ENCODE measurements at regions not wholly inside any gene's neighbourhood (a gene's known extent, or its start where the extent isn't known, plus 50 kb on each side); places are given as distances from the start of the nearest gene placed in this dataset.

- H3K27me3 ChIP-seq, result peaks cover 0 to 47% (median 17%) of the 10 kb centered on the region in 9 donors
- intact Hi-C loops (cut with DNase I), result loop anchor here in 7 of 10 donors (1.0 to 10.0 kb wide), 7 partner anchors 72 to 1544 kb away; no protein-coding TSS in a partner anchor
These were observed 265.6 kb downstream of the AACS start for GRCh38 chr12:125330645-125331341.

DNA sequence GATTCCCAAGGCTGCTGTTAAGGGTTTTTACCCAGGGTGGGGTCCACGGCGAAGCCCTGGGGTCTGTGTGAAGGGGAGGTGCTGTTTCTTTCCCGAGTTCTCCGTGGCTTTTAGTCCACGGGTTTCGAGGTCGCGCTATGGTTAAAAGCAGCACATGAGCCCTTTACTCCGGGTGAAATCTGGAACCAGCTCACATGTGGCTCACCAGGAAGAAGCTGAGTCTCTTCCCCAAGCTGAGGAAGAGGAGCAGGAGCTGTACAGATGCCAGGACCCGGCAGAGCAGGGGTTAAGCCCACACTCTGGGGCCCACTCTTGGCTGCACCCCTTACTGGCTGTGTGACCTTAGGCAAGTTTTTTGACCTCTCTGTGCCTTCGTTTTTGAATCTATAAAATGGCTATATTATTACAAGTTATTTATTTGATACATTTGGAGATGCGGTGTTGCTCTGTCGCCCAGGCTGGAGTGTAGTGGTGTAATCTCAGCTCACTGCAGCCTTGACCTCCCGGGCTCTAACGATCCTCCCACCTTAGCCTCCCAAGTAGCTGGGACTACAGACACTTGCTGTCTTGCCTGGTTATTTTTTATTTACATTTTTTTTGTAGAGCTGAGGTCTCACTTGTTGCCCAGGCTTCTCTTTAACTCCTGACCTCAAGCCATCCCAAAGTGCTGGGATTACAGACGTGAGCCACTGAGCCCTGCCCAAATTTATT, 266.3 kb downstream of the AACS start:
- ATAC-seq (peak in 2 of 4 donors; percentile 36 to 44), DNase-seq (no peak)
- Histone ChIP-seq H3K4me3 (peak overlapping the region; percentile 11 to 59 (median 44)), H3K4me1 (peaks cover 0 to 11% (median 3%) of the 10 kb centered on the region in 12 donors), H3K9me3 (peaks cover 0 to 9% (median 1%) of the 10 kb centered on the region in 12 donors), H3K36me3 (no peaks in the 10 kb centered on the region), H3K27me3 (peaks cover 0 to 47% (median 17%) of the 10 kb centered on the region in 9 donors), H3K27ac (peak overlapping the region in 1 of 12 donors; percentile 32)
- intact Hi-C loops (cut with DNase I), result loop anchor here in 7 of 10 donors (1.0 to 10.0 kb wide), 7 partner anchors 71 to 1543 kb away; no protein-coding TSS in a partner anchor
- WGBS, 4 donors, result 35 to 40% (median 35%) methylated on average over 13 to 16 of the region's 16 CpGs
- TF ChIP-seq, protein P1, sequence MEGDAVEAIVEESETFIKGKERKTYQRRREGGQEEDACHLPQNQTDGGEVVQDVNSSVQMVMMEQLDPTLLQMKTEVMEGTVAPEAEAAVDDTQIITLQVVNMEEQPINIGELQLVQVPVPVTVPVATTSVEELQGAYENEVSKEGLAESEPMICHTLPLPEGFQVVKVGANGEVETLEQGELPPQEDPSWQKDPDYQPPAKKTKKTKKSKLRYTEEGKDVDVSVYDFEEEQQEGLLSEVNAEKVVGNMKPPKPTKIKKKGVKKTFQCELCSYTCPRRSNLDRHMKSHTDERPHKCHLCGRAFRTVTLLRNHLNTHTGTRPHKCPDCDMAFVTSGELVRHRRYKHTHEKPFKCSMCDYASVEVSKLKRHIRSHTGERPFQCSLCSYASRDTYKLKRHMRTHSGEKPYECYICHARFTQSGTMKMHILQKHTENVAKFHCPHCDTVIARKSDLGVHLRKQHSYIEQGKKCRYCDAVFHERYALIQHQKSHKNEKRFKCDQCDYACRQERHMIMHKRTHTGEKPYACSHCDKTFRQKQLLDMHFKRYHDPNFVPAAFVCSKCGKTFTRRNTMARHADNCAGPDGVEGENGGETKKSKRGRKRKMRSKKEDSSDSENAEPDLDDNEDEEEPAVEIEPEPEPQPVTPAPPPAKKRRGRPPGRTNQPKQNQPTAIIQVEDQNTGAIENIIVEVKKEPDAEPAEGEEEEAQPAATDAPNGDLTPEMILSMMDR (IDR thresholded peaks at IDR 0.05), result no peak
- no peak for TF ChIP-seq POLR2A (IDR thresholded peaks at IDR 0.05)

More at GRCh38 chr12:125330645-125331341, 265.6 kb downstream of the AACS start:
- TF ChIP-seq, protein P1 (IDR thresholded peaks at IDR 0.05), result peak; percentile 70 to 95 (median 91)
- no peak for TF ChIP-seq POLR2A (IDR thresholded peaks at IDR 0.05)
- peaks cover 0 to 9% (median 1%) of the 10 kb centered on the region in 12 donors for H3K9me3 ChIP-seq
- peak; percentile 54 to 85 (median 61) for DNase-seq
- WGBS, 4 donors, result 1 to 5% (median 2%) methylated on average over 11 to 30 of the region's 30 CpGs
- H3K27ac ChIP-seq, result peak overlapping the region in 1 of 12 donors; percentile 32
- no peaks in the 10 kb centered on the region for H3K36me3 ChIP-seq
- H3K4me1 ChIP-seq, result peaks cover 0 to 11% (median 3%) of the 10 kb centered on the region in 12 donors
- H3K4me3 ChIP-seq, result peak overlapping the region; percentile 11 to 59 (median 44)
- ATAC-seq, result peak; percentile 51 to 98 (median 90)

DNA sequence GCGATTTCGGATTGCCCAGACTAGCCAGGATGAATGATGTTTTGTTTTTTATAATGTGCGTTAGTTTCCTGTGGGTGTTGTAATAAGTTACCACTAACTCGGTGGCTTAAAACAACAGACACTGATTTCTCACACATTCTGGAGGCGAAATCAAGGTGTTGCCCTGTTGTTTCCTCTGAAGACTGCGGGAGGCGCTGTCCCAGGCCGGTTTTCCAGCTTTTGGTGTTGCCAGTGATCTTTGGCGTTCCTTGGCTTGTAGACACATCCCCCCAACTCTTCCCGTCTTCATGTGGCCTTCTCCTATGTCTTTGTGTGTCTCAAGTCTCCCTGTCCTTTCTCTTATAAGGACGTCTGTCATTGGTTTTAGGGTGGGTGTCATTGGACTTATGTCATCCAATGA, 267.7 kb downstream of the AACS start:
- peaks cover 0 to 9% (median 1%) of the 10 kb centered on the region in 12 donors for H3K9me3 ChIP-seq
- H3K36me3 ChIP-seq, result no peaks in the 10 kb centered on the region
- DNase-seq (no peak), ATAC-seq (no peak)
- intact Hi-C loops (cut with DNase I), result loop anchor here in 6 of 10 donors (5.0 to 10.0 kb wide), 5 partner anchors 69 to 1542 kb away; no protein-coding TSS in a partner anchor
- peaks cover 0 to 11% (median 3%) of the 10 kb centered on the region in 12 donors for H3K4me1 ChIP-seq
- no peak overlapping the region for H3K27ac ChIP-seq
- H3K4me3 ChIP-seq, result no peak overlapping the region
- peaks cover 0 to 45% (median 17%) of the 10 kb centered on the region in 9 donors for H3K27me3 ChIP-seq
- TF ChIP-seq, protein P1 (IDR thresholded peaks at IDR 0.05), result peak in 1 of 12 donors; percentile 12
- TF ChIP-seq POLR2A (IDR thresholded peaks at IDR 0.05), result no peak
- WGBS, 4 donors, result 55 to 61% (median 61%) methylated on average over 11 of the region's 11 CpGs

All from heart left ventricle (tissue), 16 donors.